ENCODE measurements at regions not wholly inside any gene's neighbourhood (a gene's known extent, or its start where the extent isn't known, plus 50 kb on each side); places are given as distances from the start of the nearest gene placed in this dataset.

DNA sequence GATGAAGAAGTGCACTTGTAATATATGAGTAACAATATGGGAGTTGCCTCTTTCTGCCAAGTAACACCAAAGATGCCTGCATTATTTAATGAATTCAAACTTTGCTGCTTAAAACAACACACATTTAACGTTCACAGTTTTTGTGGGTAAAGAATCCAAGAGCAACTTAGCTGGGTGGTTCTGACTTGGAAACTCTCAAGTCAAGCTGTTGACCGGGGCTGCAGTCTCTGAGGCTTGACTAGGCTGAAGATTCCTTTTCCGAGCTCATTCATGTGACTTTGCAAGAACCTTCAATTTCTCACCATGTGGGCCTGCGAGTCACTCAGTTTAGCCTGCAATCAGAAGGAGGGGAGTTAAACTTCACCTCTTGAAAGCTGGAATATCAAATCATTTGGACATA, 53.0 kb upstream of the TRPC7 start:
- no peak overlapping the region for H3K27ac ChIP-seq (ENCODE audit: low read length in 2 of 2)
- Mint-ChIP-seq H3K27me3 (no peaks in the 10 kb centered on the region), H3K4me3 (no peak overlapping the region), H3K27ac (no peak overlapping the region), H3K4me1 (no peaks in the 10 kb centered on the region), H3K9me3 (ENCODE audit: insufficient read depth) (no peaks in the 10 kb centered on the region)
- CTCF ChIA-PET, result no interaction called here
- ATAC-seq (ENCODE audit: low read depth), result no peak
- DNase-seq, result no peak
- POLR2A ChIA-PET, result no interaction called here
- no peak overlapping the region for H3K9ac ChIP-seq (ENCODE audit: low read length)
- no peak overlapping the region for H3K4me3 ChIP-seq (ENCODE audit: control extremely low read depth in 1 of 5, extremely low read depth in 1 of 5, insufficient read depth in 1 of 5, low read depth in 2 of 5, low read length in 4 of 5)
- H3K79me2 ChIP-seq (ENCODE audit: control insufficient read depth, insufficient read depth, low read length), result no peaks in the 10 kb centered on the region
- peaks cover 0 to 3% (median 0%) of the 10 kb centered on the region in 3 donors for H3K9me3 ChIP-seq (ENCODE audit: control extremely low read depth in 1 of 3, control insufficient read depth in 2 of 3, insufficient read depth in 1 of 3, low read length in 2 of 3)
- no peaks in the 10 kb centered on the region for H3K27me3 ChIP-seq (replicated peaks in 1 of 4; ENCODE audit: control extremely low read depth in 1 of 4, control insufficient read depth in 3 of 4, insufficient read depth in 4 of 4, low read length in 3 of 4)
- 100% methylated on average over 2 of the region's 4 CpGs for WGBS (ENCODE audit: insufficient coverage)
- H2AFZ ChIP-seq (ENCODE audit: insufficient read depth, low read depth, low read length, poor library complexity, severe bottlenecking), result no peak overlapping the region
- intact Hi-C loops (cut with micrococcal nuclease), result no loop called here
- H3K4me2 ChIP-seq (replicated peaks; ENCODE audit: low read depth, low read length, poor library complexity, severe bottlenecking), result no peak overlapping the region
- no peaks in the 10 kb centered on the region for H3K4me1 ChIP-seq (ENCODE audit: control insufficient read depth in 2 of 2, insufficient read depth in 2 of 2, low read length in 2 of 2)
- TF ChIP-seq EZH2 (IDR thresholded peaks at IDR 0.05; ENCODE audit: borderline replicate concordance, insufficient read depth, low read depth, low read length, poor library complexity, severe bottlenecking), result no peak
- TF ChIP-seq, protein P1, sequence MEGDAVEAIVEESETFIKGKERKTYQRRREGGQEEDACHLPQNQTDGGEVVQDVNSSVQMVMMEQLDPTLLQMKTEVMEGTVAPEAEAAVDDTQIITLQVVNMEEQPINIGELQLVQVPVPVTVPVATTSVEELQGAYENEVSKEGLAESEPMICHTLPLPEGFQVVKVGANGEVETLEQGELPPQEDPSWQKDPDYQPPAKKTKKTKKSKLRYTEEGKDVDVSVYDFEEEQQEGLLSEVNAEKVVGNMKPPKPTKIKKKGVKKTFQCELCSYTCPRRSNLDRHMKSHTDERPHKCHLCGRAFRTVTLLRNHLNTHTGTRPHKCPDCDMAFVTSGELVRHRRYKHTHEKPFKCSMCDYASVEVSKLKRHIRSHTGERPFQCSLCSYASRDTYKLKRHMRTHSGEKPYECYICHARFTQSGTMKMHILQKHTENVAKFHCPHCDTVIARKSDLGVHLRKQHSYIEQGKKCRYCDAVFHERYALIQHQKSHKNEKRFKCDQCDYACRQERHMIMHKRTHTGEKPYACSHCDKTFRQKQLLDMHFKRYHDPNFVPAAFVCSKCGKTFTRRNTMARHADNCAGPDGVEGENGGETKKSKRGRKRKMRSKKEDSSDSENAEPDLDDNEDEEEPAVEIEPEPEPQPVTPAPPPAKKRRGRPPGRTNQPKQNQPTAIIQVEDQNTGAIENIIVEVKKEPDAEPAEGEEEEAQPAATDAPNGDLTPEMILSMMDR (IDR thresholded peaks at IDR 0.05), result no peak
- H4K20me1 ChIP-seq (ENCODE audit: control insufficient read depth, insufficient read depth, low read length, poor library complexity, severe bottlenecking), result no peaks in the 10 kb centered on the region
- no peaks in the 10 kb centered on the region for H3K36me3 ChIP-seq (replicated peaks in 1 of 2; ENCODE audit: control extremely low read depth in 1 of 2, control insufficient read depth in 1 of 2, extremely low read depth in 1 of 2, insufficient read depth in 2 of 2, low read length in 1 of 2)
